GM12878 (cell line): ENCODE measurements at regions not wholly inside any gene's neighbourhood (a gene's known extent, or its start where the extent isn't known, plus 50 kb on each side); places are given as distances from the start of the nearest gene placed in this dataset.

Source experiments
- ATAC-seq: fragments of 200-7000 bp; cut with Tn5 transposase; 3 replicates; pipeline ENCODE4 v1.9.1; 2020; ENCODE audit warnings: mild to moderate bottlenecking, moderate library complexity
- BruUV-seq: library from RNA; stranded (reverse); fragments of 400-500 nt; replicated peaks from 2 replicates; lab custom pipeline; 2021; lab: Mats Ljungman, UMichigan
- CTCF ChIA-PET: fragments of 300-600 bp; sonication (Branson Sonifier 250); formaldehyde crosslinking; extraction: SDS; loops from one replicate; lab custom pipeline; 2021; ENCODE audit warnings: inconsistent platforms; lab: Yijun Ruan, JAX
- POLR2A ChIA-PET: fragments of 350-600 bp; formaldehyde crosslinking; extraction: SDS; loops from one replicate; lab custom pipeline; 2021; ENCODE audit warnings: inconsistent platforms; lab: Charles Lee
- RAD21 ChIA-PET: fragments of 300-600 bp; sonication (Branson Sonifier 250); formaldehyde crosslinking; loops from one replicate; lab custom pipeline; 2023; ENCODE audit warnings: antibody characterized with exemption; ENCODE audit not compliant: unreplicated experiment; lab: Charles Lee
- SMC1A ChIA-PET: fragments of 300-600 bp; sonication (Branson Sonifier 250); formaldehyde crosslinking; loops from one replicate; lab custom pipeline; 2023; ENCODE audit not compliant: unreplicated experiment, uncharacterized antibody; lab: Charles Lee
- DNase-seq: peaks from one replicate; pipeline ENCODE4 v3.0.0-alpha.2; 2011; ENCODE audit warnings: low read depth, low spot score
- FAIRE-seq: peaks from 3 replicates; lab custom pipeline; 2011; peaks lifted over from hg19 to GRCh38; lab: Jason Lieb, UNC
- H2AFZ ChIP-seq: 2 replicates; pipeline ENCODE4 v1.6.0; 2011; ENCODE audit warnings: low read depth, low read length, control low read depth; ENCODE audit not compliant: control insufficient read depth
- H3K27ac ChIP-seq: 2 replicates; pipeline ENCODE4 v1.5.1; 2011; ENCODE audit warnings: control low read depth; ENCODE audit not compliant: control insufficient read depth, insufficient read depth
- H3K27me3 ChIP-seq, 2 experiments: replicated peaks in 1 of 2; 2 replicates each; pipeline versions ENCODE4 v1.6.0 to v1.6.1; 2011; ENCODE audit warnings: low read length in 1 of 2; ENCODE audit not compliant: control insufficient read depth in 2 of 2, insufficient read depth in 2 of 2
- H3K36me3 ChIP-seq, 2 experiments: 2 replicates each; pipeline ENCODE4 v1.5.1; 2011; ENCODE audit warnings: low read length in 1 of 2; ENCODE audit not compliant: control insufficient read depth in 2 of 2, insufficient read depth in 2 of 2
- H3K4me1 ChIP-seq: 2 replicates; pipeline ENCODE4 v1.6.1; 2011; ENCODE audit warnings: mild to moderate bottlenecking, low read length, moderate library complexity, mixed read lengths; ENCODE audit not compliant: control insufficient read depth, insufficient read depth
- H3K4me2 ChIP-seq: 2 replicates; pipeline ENCODE4 v1.6.0; 2011; ENCODE audit warnings: control low read depth; ENCODE audit not compliant: control insufficient read depth, insufficient read depth
- H3K4me3 ChIP-seq: fragments of 200-600 bp; sonication (generic); 2 replicates; pipeline ENCODE4 v1.5.1; 2016
- H3K79me2 ChIP-seq: 2 replicates; pipeline ENCODE4 v1.6.0; 2011; ENCODE audit warnings: low read length; ENCODE audit not compliant: control insufficient read depth, insufficient read depth
- H3K9ac ChIP-seq: 2 replicates; pipeline ENCODE4 v1.8.0; 2011; ENCODE audit warnings: low read length, control low read depth, mixed read lengths; ENCODE audit not compliant: control insufficient read depth, insufficient read depth
- H3K9me3 ChIP-seq: replicated peaks from 3 replicates; pipeline ENCODE4 v1.5.1; 2011; ENCODE audit warnings: mild to moderate bottlenecking, low read length; ENCODE audit not compliant: control insufficient read depth, insufficient read depth
- H4K20me1 ChIP-seq: 2 replicates; pipeline ENCODE4 v1.6.0; 2011; ENCODE audit not compliant: control insufficient read depth, insufficient read depth
- BACH1 ChIP-seq: fragments of 450-650 bp; IDR thresholded peaks from 2 replicates; pipeline ENCODE4 v1.6.1; 2017; ENCODE audit warnings: mild to moderate bottlenecking, borderline replicate concordance
- CREB1 ChIP-seq: IDR thresholded peaks from 2 replicates; pipeline ENCODE4 v1.6.1; 2012; ENCODE audit warnings: low read depth, mild to moderate bottlenecking, inconsistent platforms
- EGR1 ChIP-seq, 2 experiments: IDR thresholded peaks; 1 replicate in 1 of 2; 2 replicates in 1 of 2; pipeline ENCODE4 v1.6.1; 2011 to 2012; ENCODE audit warnings: low read depth in 2 of 2, low read length in 2 of 2, borderline replicate concordance in 1 of 2, mild to moderate bottlenecking in 1 of 2, moderate library complexity in 1 of 2
- HDGF ChIP-seq: fragments of 450-650 bp; IDR thresholded peaks from 2 replicates; pipeline ENCODE4 v1.6.1; 2016; ENCODE audit warnings: antibody characterized with exemption
- IRF3 ChIP-seq: fragments of 450-650 bp; IDR thresholded peaks from 2 replicates; pipeline ENCODE4 v1.6.1; 2014; ENCODE audit warnings: mild to moderate bottlenecking
- NFYB ChIP-seq: IDR thresholded peaks from 2 replicates; pipeline ENCODE4 v1.6.1; 2011; ENCODE audit warnings: low read depth, mild to moderate bottlenecking, low read length, improper control_type of control experiment, moderate library complexity; ENCODE audit not compliant: insufficient read depth
- PAX8 ChIP-seq: fragments of 450-650 bp; IDR thresholded peaks from 2 replicates; pipeline ENCODE4 v1.6.1; 2017; ENCODE audit warnings: mild to moderate bottlenecking, moderate library complexity
- POLR2A ChIP-seq: IDR thresholded peaks from 2 replicates; pipeline ENCODE4 v1.6.1; 2011; ENCODE audit warnings: low read depth, mild to moderate bottlenecking, low read length
- POLR2AphosphoS2 ChIP-seq: IDR thresholded peaks from 2 replicates; pipeline ENCODE4 v1.6.1; 2011; ENCODE audit warnings: low read depth, mild to moderate bottlenecking, low read length, improper control_type of control experiment, moderate library complexity
- SMAD5 ChIP-seq: IDR thresholded peaks from 2 replicates; pipeline ENCODE4 v1.6.1; 2016; ENCODE audit warnings: antibody characterized with exemption, low read depth
- TCF7 ChIP-seq: IDR thresholded peaks from 2 replicates; pipeline ENCODE4 v1.6.1; 2014; ENCODE audit warnings: antibody characterized with exemption, borderline replicate concordance
- YY1 ChIP-seq: IDR thresholded peaks from 2 replicates; pipeline ENCODE4 v1.6.1; 2011; ENCODE audit warnings: low read depth, mild to moderate bottlenecking, low read length
- ZBTB40 ChIP-seq: fragments of 450-650 bp; IDR thresholded peaks from 2 replicates; pipeline ENCODE4 v1.6.1; 2016; ENCODE audit warnings: mild to moderate bottlenecking, moderate library complexity, borderline replicate concordance
- WGBS: methylation state at CpG from one replicate; pipeline ENCODE4 v1.1.6; 2016; ENCODE audit warnings: low lambda C conversion rate; ENCODE audit not compliant: insufficient replicate concordance, insufficient coverage; ENCODE audit errors: missing lambda C conversion rate; 5-methylcytosine and 5-hydroxymethylcytosine counted together
- in situ Hi-C: fragments of 300-500 bp; cut with MboI; formaldehyde crosslinking; loops from 9 replicates; pipeline ENCODE4 v1.14.3; 2018; ENCODE audit warnings: mixed read lengths
- intact Hi-C: fragments of 100-400 bp; cut with micrococcal nuclease; formaldehyde crosslinking; loops from one replicate; pipeline ENCODE4 v1.14.2; 2022; ENCODE audit not compliant: unreplicated experiment

GRCh38 chr16:54231919-54232318 lies 54.7 kb downstream of the IRX3 start:
- POLR2A ChIA-PET: no interaction called here
- in situ Hi-C loops: no loop called here
- WGBS: 1% methylated on average over 4 of the region's 4 CpGs

More at GRCh38 chr16:54231919-54232318, 54.7 kb downstream of the IRX3 start:
- H3K27ac ChIP-seq: no peak overlapping the region
- no peak for ATAC-seq
- no peak overlapping the region for H3K9ac ChIP-seq
- TF ChIP-seq BACH1 (no peak), TCF7 (no peak), YY1 (no peak), EGR1 (IDR thresholded peaks at IDR 0.05; ENCODE audit: borderline replicate concordance in 1 of 2, low read depth in 2 of 2, low read length in 2 of 2) (no peak), POLR2A (no peak), IRF3 (no peak), SMAD5 (no peak), CREB1 (no peak), HDGF (no peak), NFYB (no peak), POLR2AphosphoS2 (no peak), ZBTB40 (no peak), PAX8 (no peak)
- H4K20me1 ChIP-seq: no peaks in the 10 kb centered on the region
- DNase-seq: no peak
- H2AFZ ChIP-seq: no peak overlapping the region
- H3K27me3 ChIP-seq: no peaks in the 10 kb centered on the region
- intact Hi-C loops: no loop called here
- H3K79me2 ChIP-seq: no peaks in the 10 kb centered on the region
- SMC1A ChIA-PET: no interaction called here
- no peak overlapping the region for H3K4me2 ChIP-seq
- no peaks in the 10 kb centered on the region for H3K9me3 ChIP-seq
- RAD21 ChIA-PET: no interaction called here
- H3K4me3 ChIP-seq: no peak overlapping the region
- H3K36me3 ChIP-seq: no peaks in the 10 kb centered on the region
- CTCF ChIA-PET: no interaction called here
- no peak for FAIRE-seq
- no TSS peak for BruUV-seq
- H3K4me1 ChIP-seq: no peaks in the 10 kb centered on the region
